Loucy (cell line): ENCODE measurements at regions not wholly inside any gene's neighbourhood (a gene's known extent, or its start where the extent isn't known, plus 50 kb on each side); places are given as distances from the start of the nearest gene placed in this dataset.

Experiments
- H2AFZ ChIP-seq: fragments of 200-600 bp; sonication (generic); 2 replicates; pipeline ENCODE4 v1.6.0; 2016; ENCODE audit warnings: antibody characterized with exemption, mild to moderate bottlenecking, low read length, moderate library complexity
- H3F3A ChIP-seq: fragments of 200-600 bp; 2 replicates; pipeline ENCODE4 v1.6.0; 2016; ENCODE audit warnings: antibody characterized with exemption, low read depth, mild to moderate bottlenecking
- H3K27me3 ChIP-seq: fragments of 200-600 bp; sonication (generic); 2 replicates; pipeline ENCODE4 v1.6.1; 2014; ENCODE audit warnings: low read length, mild to moderate bottlenecking; ENCODE audit not compliant: insufficient read depth, poor library complexity, severe bottlenecking
- H3K36me3 ChIP-seq: fragments of 200-600 bp; sonication (generic); 2 replicates; pipeline ENCODE4 v1.6.1; 2016; ENCODE audit warnings: low read length; ENCODE audit not compliant: insufficient read depth
- H3K4me1 ChIP-seq: fragments of 200-600 bp; sonication (generic); 2 replicates; pipeline ENCODE4 v1.5.1; 2014; ENCODE audit warnings: low read length, mild to moderate bottlenecking; ENCODE audit not compliant: insufficient read depth, poor library complexity, severe bottlenecking
- H3K4me2 ChIP-seq: fragments of 200-600 bp; sonication (generic); 2 replicates; pipeline ENCODE4 v1.6.0; 2014; ENCODE audit warnings: antibody characterized with exemption, low read length, low read depth, mild to moderate bottlenecking; ENCODE audit not compliant: poor library complexity, severe bottlenecking
- H3K4me3 ChIP-seq: fragments of 200-600 bp; sonication (generic); 2 replicates; pipeline ENCODE4 v1.5.1; 2014; ENCODE audit warnings: low read length, mild to moderate bottlenecking, mixed read lengths; ENCODE audit not compliant: poor library complexity, severe bottlenecking
- H3K79me2 ChIP-seq: fragments of 200-600 bp; sonication (generic); 2 replicates; pipeline ENCODE4 v1.6.1; 2014; ENCODE audit warnings: low read length; ENCODE audit not compliant: insufficient read depth
- H3K9ac ChIP-seq: fragments of 200-600 bp; sonication (generic); 2 replicates; pipeline ENCODE4 v1.6.0; 2014; ENCODE audit warnings: mild to moderate bottlenecking, low read depth, low read length, moderate library complexity; ENCODE audit not compliant: poor library complexity, severe bottlenecking
- H3K9me2 ChIP-seq: fragments of 200-600 bp; sonication (generic); replicated peaks from 2 replicates; pipeline ENCODE4 v1.6.1; 2016; ENCODE audit warnings: low read depth, low read length, mixed read lengths
- H3K9me3 ChIP-seq: fragments of 200-600 bp; sonication (generic); 2 replicates; pipeline ENCODE4 v1.6.1; 2014; ENCODE audit warnings: mild to moderate bottlenecking, antibody characterized with exemption, low read length, low read depth; ENCODE audit not compliant: insufficient read depth
- H4K20me1 ChIP-seq: fragments of 200-600 bp; sonication (generic); 2 replicates; pipeline ENCODE4 v1.6.0; 2014; ENCODE audit warnings: antibody characterized with exemption, low read length, mild to moderate bottlenecking; ENCODE audit not compliant: insufficient read depth, poor library complexity, severe bottlenecking
- CTCF ChIP-seq: fragments of 200-600 bp; sonication (generic); conservative IDR thresholded peaks from 2 replicates; pipeline ENCODE4 v1.5.1; 2014; ENCODE audit warnings: mild to moderate bottlenecking, antibody characterized with exemption, low read length
- EZH2phosphoT487 ChIP-seq: fragments of 200-600 bp; IDR thresholded peaks from 2 replicates; pipeline ENCODE4 v1.6.1; 2018; ENCODE audit warnings: antibody characterized with exemption, mild to moderate bottlenecking, moderate library complexity, borderline replicate concordance

- Histone ChIP-seq H3K4me3 (peak overlapping the region; percentile 0), H3K9me2 (no peaks in the 10 kb centered on the region), H3K4me1 (peaks cover 53% of the 10 kb centered on the region), H3K27me3 (no peaks in the 10 kb centered on the region), H3K36me3 (peaks cover 45% of the 10 kb centered on the region; the same call in 1 of the 2 replicates), H4K20me1 (peaks cover 14% of the 10 kb centered on the region), H2AFZ (no peak overlapping the region), H3K4me2 (peak overlapping the region; percentile 57), H3K79me2 (peaks cover 61% of the 10 kb centered on the region), H3K9me3 (no peaks in the 10 kb centered on the region), H3K9ac (peak overlapping the region; percentile 19), H3F3A (no peaks in the 10 kb centered on the region)
- TF ChIP-seq EZH2phosphoT487 (no peak), CTCF (no peak)
Measured at GRCh38 chrX:45747905-45748304, 547.2 kb upstream of the DIPK2B start.

- peaks cover 30% of the 10 kb centered on the region for H3K4me1 ChIP-seq
- peaks cover 37% of the 10 kb centered on the region for H3K79me2 ChIP-seq
- H2AFZ ChIP-seq: no peak overlapping the region
- H3K9ac ChIP-seq: no peak overlapping the region
- no peak overlapping the region for H3K4me3 ChIP-seq
- H3K4me2 ChIP-seq: no peak overlapping the region
- H3K9me2 ChIP-seq: no peaks in the 10 kb centered on the region
- no peaks in the 10 kb centered on the region for H3K27me3 ChIP-seq
- H3K9me3 ChIP-seq: no peaks in the 10 kb centered on the region
- TF ChIP-seq EZH2phosphoT487 (no peak), CTCF (no peak)
- H3K36me3 ChIP-seq: peaks cover 43% of the 10 kb centered on the region; the same call in 1 of the 2 replicates
- peaks cover 14% of the 10 kb centered on the region for H4K20me1 ChIP-seq
- H3F3A ChIP-seq: no peaks in the 10 kb centered on the region
Measured at GRCh38 chrX:45745479-45745878, 544.8 kb upstream of the DIPK2B start.

- Histone ChIP-seq H3K9me2 (no peaks in the 10 kb centered on the region), H3F3A (no peaks in the 10 kb centered on the region), H3K9me3 (no peaks in the 10 kb centered on the region), H3K4me3 (no peak overlapping the region), H3K4me2 (no peak overlapping the region), H2AFZ (no peak overlapping the region), H3K4me1 (peaks cover 16% of the 10 kb centered on the region), H3K27me3 (no peaks in the 10 kb centered on the region), H3K36me3 (peaks cover 39% of the 10 kb centered on the region; the same call in 1 of the 2 replicates), H4K20me1 (peaks cover 14% of the 10 kb centered on the region), H3K9ac (no peak overlapping the region), H3K79me2 (peaks cover 23% of the 10 kb centered on the region)
- TF ChIP-seq EZH2phosphoT487 (no peak), CTCF (no peak)
Measured at GRCh38 chrX:45743906-45744625, 543.4 kb upstream of the DIPK2B start.
